Fibroblast of lung (primary cell): ENCODE measurements at regions not wholly inside any gene's neighbourhood (a gene's known extent, or its start where the extent isn't known, plus 50 kb on each side); places are given as distances from the start of the nearest gene placed in this dataset.

Experiments
- EZH2 ChIP-seq: IDR thresholded peaks from 2 replicates; pipeline ENCODE4 v1.5.1; 2012; ENCODE audit warnings: low read length, control low read depth, mild to moderate bottlenecking; ENCODE audit errors: missing control alignments
- TF ChIP-seq, protein P1 (sequence below), 2 donors: IDR thresholded peaks in 1 of 2; conservative IDR thresholded peaks in 1 of 2; 1 replicate in 1 of 2; 2 replicates in 1 of 2; pipeline ENCODE4 v1.5.1; 2011 to 2012; ENCODE audit warnings: low read length in 2 of 2, control low read depth in 1 of 2, inconsistent platforms in 1 of 2, low read depth in 1 of 2, mild to moderate bottlenecking in 1 of 2

DNA sequence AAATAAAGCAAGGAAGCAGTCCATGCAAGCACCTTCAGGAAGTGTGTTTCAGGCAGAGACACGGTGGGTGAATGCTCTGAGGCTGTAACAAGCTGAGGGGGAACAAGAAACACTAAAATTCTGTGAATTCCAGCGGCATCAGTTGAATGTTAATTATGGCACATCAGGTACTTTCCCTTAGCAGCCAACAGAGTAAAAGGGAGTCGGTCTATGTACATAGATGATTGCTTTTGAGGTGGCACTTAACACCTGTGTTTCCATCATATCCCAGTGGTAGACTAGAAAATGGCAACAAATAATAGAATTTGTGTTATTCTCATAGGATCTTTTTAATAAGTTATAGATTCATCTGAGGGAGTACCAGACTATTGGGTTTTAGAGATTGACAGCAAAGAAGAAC lies 481.0 kb upstream of the KLF6 start:
- TF ChIP-seq, protein P1, sequence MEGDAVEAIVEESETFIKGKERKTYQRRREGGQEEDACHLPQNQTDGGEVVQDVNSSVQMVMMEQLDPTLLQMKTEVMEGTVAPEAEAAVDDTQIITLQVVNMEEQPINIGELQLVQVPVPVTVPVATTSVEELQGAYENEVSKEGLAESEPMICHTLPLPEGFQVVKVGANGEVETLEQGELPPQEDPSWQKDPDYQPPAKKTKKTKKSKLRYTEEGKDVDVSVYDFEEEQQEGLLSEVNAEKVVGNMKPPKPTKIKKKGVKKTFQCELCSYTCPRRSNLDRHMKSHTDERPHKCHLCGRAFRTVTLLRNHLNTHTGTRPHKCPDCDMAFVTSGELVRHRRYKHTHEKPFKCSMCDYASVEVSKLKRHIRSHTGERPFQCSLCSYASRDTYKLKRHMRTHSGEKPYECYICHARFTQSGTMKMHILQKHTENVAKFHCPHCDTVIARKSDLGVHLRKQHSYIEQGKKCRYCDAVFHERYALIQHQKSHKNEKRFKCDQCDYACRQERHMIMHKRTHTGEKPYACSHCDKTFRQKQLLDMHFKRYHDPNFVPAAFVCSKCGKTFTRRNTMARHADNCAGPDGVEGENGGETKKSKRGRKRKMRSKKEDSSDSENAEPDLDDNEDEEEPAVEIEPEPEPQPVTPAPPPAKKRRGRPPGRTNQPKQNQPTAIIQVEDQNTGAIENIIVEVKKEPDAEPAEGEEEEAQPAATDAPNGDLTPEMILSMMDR (conservative IDR thresholded peaks at IDR 0.05 in 1 of 2, IDR thresholded peaks at IDR 0.05 in 1 of 2; ENCODE audit: low read depth in 1 of 2, low read length in 2 of 2) = no peak
- TF ChIP-seq EZH2 = no peak
